ENCODE measurements at regions not wholly inside any gene's neighbourhood (a gene's known extent, or its start where the extent isn't known, plus 50 kb on each side); places are given as distances from the start of the nearest gene placed in this dataset.
A peak's percentile ranks its signal among the peaks of the same experiment; 100 is the strongest.

DNA sequence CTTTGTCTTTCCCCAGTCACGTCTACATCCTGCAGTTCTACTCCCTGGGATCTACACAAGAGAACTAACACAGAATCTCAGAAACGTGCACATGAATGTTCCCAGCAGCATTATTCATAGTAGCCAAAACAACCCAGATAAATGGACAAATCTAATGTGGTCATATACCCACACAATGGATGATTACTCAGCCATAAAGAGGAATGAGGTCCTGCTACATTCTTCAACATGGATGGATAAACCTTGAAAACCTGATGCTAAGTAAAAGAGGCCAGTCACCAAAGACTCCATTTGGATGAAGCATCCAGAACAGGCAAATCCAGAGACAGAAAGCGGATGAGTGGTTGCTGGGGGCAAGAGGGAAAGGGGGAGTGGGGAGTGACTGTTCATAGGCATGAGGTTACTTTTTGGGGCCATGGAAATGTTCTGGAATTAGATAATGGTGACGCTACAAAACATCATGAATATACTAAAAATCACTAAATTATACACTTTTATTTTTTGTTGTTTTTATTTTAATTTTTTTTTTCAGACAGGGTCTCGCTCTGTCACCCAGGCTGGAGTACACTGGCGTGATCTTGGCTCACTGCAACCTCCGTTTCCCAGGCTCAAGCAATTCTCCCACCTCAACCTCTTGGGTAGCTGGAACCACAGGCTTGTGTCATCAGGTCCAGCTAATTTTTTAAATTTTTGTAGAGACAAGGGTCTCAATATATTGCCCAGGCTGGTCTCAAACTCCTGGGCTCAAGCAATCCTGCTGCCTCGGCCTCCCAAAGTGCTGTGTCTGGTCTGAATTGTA lies 50.8 kb upstream of the DSN1 start:
- no peak for DNase-seq

- DNase-seq, result peak; percentile 34
Measured at GRCh38 chr20:36825385-36826104, 50.4 kb upstream of the TLDC2 start.
